ENCODE measurements at regions not wholly inside any gene's neighbourhood (a gene's known extent, or its start where the extent isn't known, plus 50 kb on each side); places are given as distances from the start of the nearest gene placed in this dataset.

DNA sequence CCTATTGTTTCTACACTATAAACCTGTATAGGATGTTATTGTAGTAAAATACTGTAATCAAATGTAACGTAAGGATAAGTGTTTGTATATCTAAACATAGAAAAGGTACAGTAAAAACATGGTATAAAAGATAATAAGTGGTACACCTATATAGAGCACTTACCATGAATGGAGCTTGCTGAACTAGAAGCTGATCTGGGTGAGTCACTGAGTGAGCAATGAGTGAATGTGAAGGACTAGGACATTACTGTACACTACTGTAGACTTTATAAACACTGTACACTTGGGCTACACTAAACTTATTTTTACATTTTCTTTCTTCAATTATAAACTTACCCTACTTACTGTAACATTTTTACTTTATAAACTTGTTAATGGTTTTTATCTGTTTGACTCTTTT lies 732.9 kb upstream of the LRRN3 start:
- TF ChIP-seq CTCF (IDR thresholded peaks at IDR 0.05) (no peak), POLR2A (IDR thresholded peaks at IDR 0.05) (no peak)

Data from uterus (tissue), 2 donors.